A549 (cell line): ENCODE measurements at regions not wholly inside any gene's neighbourhood (a gene's known extent, or its start where the extent isn't known, plus 50 kb on each side); places are given as distances from the start of the nearest gene placed in this dataset.

ENCODE experiments used
- ATAC-seq, 2 experiments: fragments of 200-7000 bp in 1 of 2; fragments of >200 bp in 1 of 2; cut with Nextera tagmentation in 1 of 2; cut with Tn5 transposase in 1 of 2; 3 replicates each; pipeline versions ENCODE4 v1.8.0 to v1.9.1; 2018 to 2020; ENCODE audit warnings: mild to moderate bottlenecking in 1 of 2, moderate library complexity in 1 of 2
- CTCF ChIA-PET: fragments of 300-600 bp; sonication (Branson Sonifier 250); formaldehyde crosslinking; extraction: SDS; loops from one replicate; lab custom pipeline; 2021; ENCODE audit warnings: antibody characterized with exemption, inconsistent platforms; lab: Yijun Ruan, JAX
- POLR2A ChIA-PET: fragments of 350-600 bp; formaldehyde crosslinking; extraction: SDS; loops from one replicate; lab custom pipeline; 2021; ENCODE audit warnings: antibody characterized with exemption, inconsistent platforms; lab: Yijun Ruan, JAX
- DNase-seq, 2 experiments: peaks; one replicate each; pipeline versions ENCODE4 v3.0.0 to v3.0.0-alpha.2; 2011 to 2016; ENCODE audit warnings: low read depth in 1 of 2, low spot score in 1 of 2
- FAIRE-seq: peaks from 2 replicates; lab custom pipeline; 2011; peaks lifted over from hg19 to GRCh38; lab: Jason Lieb, UNC
- H3K27ac ChIP-seq, 2 experiments: fragments of >200 bp; sonication (Bioruptor Twin); formaldehyde crosslinking; 3 replicates each; pipeline ENCODE4 v1.5.1; 2016 to 2017
- H3K4me1 ChIP-seq: fragments of >200 bp; sonication (Bioruptor Twin); formaldehyde crosslinking; 3 replicates; pipeline ENCODE4 v1.6.1; 2016
- H3K4me2 ChIP-seq: fragments of >200 bp; sonication (Bioruptor Twin); formaldehyde crosslinking; 3 replicates; pipeline ENCODE4 v1.6.1; 2016
- H3K4me3 ChIP-seq: fragments of >200 bp; sonication (Bioruptor Twin); formaldehyde crosslinking; 3 replicates; pipeline ENCODE4 v1.5.1; 2016
- H3K9me3 ChIP-seq: fragments of >200 bp; sonication (Bioruptor Twin); formaldehyde crosslinking; 3 replicates; pipeline ENCODE4 v1.6.1; 2016
- BHLHE40 ChIP-seq: IDR thresholded peaks from 2 replicates; pipeline ENCODE4 v1.6.1; 2012; ENCODE audit warnings: low read depth, low read length, inconsistent platforms
- CBX2 ChIP-seq: fragments of 200-600 bp; sonication (generic); IDR thresholded peaks from 2 replicates; pipeline ENCODE4 v1.6.1; 2016; ENCODE audit warnings: low read depth, mild to moderate bottlenecking, borderline replicate concordance
- CHD2 ChIP-seq: fragments of 150-350 bp; IDR thresholded peaks from 2 replicates; pipeline ENCODE4 v1.6.1; 2014; ENCODE audit warnings: low read length; ENCODE audit not compliant: partially characterized antibody
- CHD4 ChIP-seq: fragments of 200-600 bp; sonication (generic); IDR thresholded peaks from 2 replicates; pipeline ENCODE4 v1.6.1; 2016; ENCODE audit warnings: antibody characterized with exemption, mild to moderate bottlenecking, borderline replicate concordance
- EP300 ChIP-seq, 2 experiments: fragments of >200 bp; sonication (Bioruptor Twin); formaldehyde crosslinking; IDR thresholded peaks; 2 replicates in 1 of 2; 3 replicates in 1 of 2; pipeline ENCODE4 v1.6.1; 2016 to 2017
- ESRRA ChIP-seq: fragments of 150-350 bp; IDR thresholded peaks from 2 replicates; pipeline ENCODE4 v1.6.1; 2014; ENCODE audit warnings: mild to moderate bottlenecking, low read length, borderline replicate concordance
- FOSB ChIP-seq: fragments of 250-450 bp; sonication (Bioruptor Pico); IDR thresholded peaks from 2 replicates; pipeline ENCODE4 v1.5.0; 2020; ENCODE audit warnings: mild to moderate bottlenecking, moderate library complexity
- FOSL2 ChIP-seq, 2 experiments: fragments of 450-650 bp in 1 of 2; fragments of >200 bp in 1 of 2; sonication (Bioruptor Twin) in 1 of 2; formaldehyde crosslinking; IDR thresholded peaks; 2 replicates each; pipeline versions ENCODE4 v1.5.0 to v1.6.1; 2016 to 2020; ENCODE audit warnings: mild to moderate bottlenecking in 1 of 2, moderate library complexity in 1 of 2
- FOXS1 ChIP-seq: fragments of 250-450 bp; sonication (Bioruptor Pico); IDR thresholded peaks from 2 replicates; pipeline ENCODE4 v1.5.0; 2020; ENCODE audit warnings: mild to moderate bottlenecking, moderate library complexity
- GATA3 ChIP-seq: IDR thresholded peaks from 2 replicates; pipeline ENCODE4 v1.6.1; 2012; ENCODE audit warnings: borderline replicate concordance
- HOXB5 ChIP-seq: fragments of 250-450 bp; sonication (Bioruptor Pico); IDR thresholded peaks from 2 replicates; pipeline ENCODE4 v1.5.0; 2020; ENCODE audit warnings: mild to moderate bottlenecking, moderate library complexity
- JUN ChIP-seq, 2 experiments: fragments of >200 bp; sonication (Bioruptor Twin); formaldehyde crosslinking; IDR thresholded peaks; 2 replicates in 1 of 2; 3 replicates in 1 of 2; pipeline ENCODE4 v1.6.1; 2016 to 2017
- KDM5A ChIP-seq: fragments of 200-600 bp; sonication (generic); IDR thresholded peaks from 2 replicates; pipeline ENCODE4 v1.6.1; 2016; ENCODE audit warnings: antibody characterized with exemption, mild to moderate bottlenecking
- MAFK ChIP-seq: fragments of 450-650 bp; IDR thresholded peaks from 2 replicates; pipeline ENCODE4 v1.6.1; 2014; ENCODE audit not compliant: partially characterized antibody
- MAZ ChIP-seq: fragments of 150-350 bp; IDR thresholded peaks from 2 replicates; pipeline ENCODE4 v1.6.1; 2014; ENCODE audit warnings: antibody characterized with exemption, low read depth, low read length, borderline replicate concordance
- MYC ChIP-seq: IDR thresholded peaks from 2 replicates; pipeline ENCODE4 v1.6.1; 2012; ENCODE audit warnings: mild to moderate bottlenecking, inconsistent platforms, low read length, improper control_type of control experiment, borderline replicate concordance
- NFE2L2 ChIP-seq: fragments of 150-350 bp; conservative IDR thresholded peaks from 2 replicates; pipeline ENCODE4 v1.6.1; 2014; ENCODE audit warnings: low read length
- NR3C1 ChIP-seq: fragments of >200 bp; sonication (Bioruptor Twin); formaldehyde crosslinking; IDR thresholded peaks from 3 replicates; pipeline ENCODE4 v1.6.1; 2017
- RNF2 ChIP-seq: fragments of 200-600 bp; sonication (generic); IDR thresholded peaks from 2 replicates; pipeline ENCODE4 v1.6.1; 2016; ENCODE audit warnings: low read depth, mild to moderate bottlenecking, antibody characterized with exemption, moderate library complexity, borderline replicate concordance
- SREBF2 ChIP-seq: fragments of 450-650 bp; IDR thresholded peaks from 2 replicates; pipeline ENCODE4 v1.6.1; 2014; ENCODE audit warnings: mild to moderate bottlenecking, moderate library complexity
- ZC3H11A ChIP-seq: fragments of 450-650 bp; IDR thresholded peaks from 2 replicates; pipeline ENCODE4 v1.6.1; 2014; ENCODE audit warnings: antibody characterized with exemption, mild to moderate bottlenecking
- ZFP36 ChIP-seq: fragments of 450-650 bp; IDR thresholded peaks from 2 replicates; pipeline ENCODE4 v1.6.1; 2014; ENCODE audit warnings: borderline replicate concordance; ENCODE audit not compliant: partially characterized antibody
- WGBS: methylation state at CpG from one replicate; pipeline ENCODE4 v1.1.6; 2017; ENCODE audit errors: missing lambda C conversion rate; 5-methylcytosine and 5-hydroxymethylcytosine counted together
- TF ChIP-seq, protein P1 (sequence below): IDR thresholded peaks from 2 replicates; pipeline ENCODE4 v1.6.1; 2012
- TF ChIP-seq, protein P2 (sequence below): IDR thresholded peaks from 2 replicates; pipeline ENCODE4 v1.6.1; 2012
- TF ChIP-seq, protein P3 (sequence below): fragments of >200 bp; sonication (Bioruptor Twin); formaldehyde crosslinking; IDR thresholded peaks from 3 replicates; pipeline ENCODE4 v1.6.1; 2016
- TF ChIP-seq, protein P4 (sequence below): IDR thresholded peaks from 2 replicates; pipeline ENCODE4 v1.6.1; 2012; ENCODE audit warnings: low read depth, borderline replicate concordance
- TF ChIP-seq, protein P5 (sequence below): fragments of 150-350 bp; IDR thresholded peaks from 2 replicates; pipeline ENCODE4 v1.6.1; 2014; ENCODE audit warnings: low read depth, mild to moderate bottlenecking, low read length
- TF ChIP-seq, protein P6 (sequence below): fragments of >200 bp; sonication (Bioruptor Twin); formaldehyde crosslinking; IDR thresholded peaks from 2 replicates; pipeline ENCODE4 v1.6.1; 2016

DNA sequence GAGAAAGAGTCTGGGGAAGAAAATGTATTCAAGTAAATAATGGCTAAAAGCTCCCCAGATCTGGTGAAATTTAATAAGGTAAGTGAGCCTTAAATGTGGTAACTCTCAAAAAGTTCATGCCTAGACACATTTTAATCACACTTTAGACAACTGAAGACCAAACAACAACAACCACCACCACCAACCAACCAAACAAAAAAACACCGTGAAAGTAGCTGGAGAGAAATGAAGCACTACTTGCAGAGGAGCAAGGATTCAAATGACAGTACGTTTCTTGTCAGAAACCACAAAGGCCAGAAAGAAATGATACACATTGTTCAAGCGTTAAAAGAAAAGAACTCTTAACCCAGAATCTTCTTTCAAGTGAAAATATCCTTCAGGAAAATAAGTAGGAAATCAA lies 208.3 kb downstream of the MYRFL start:
- no peak overlapping the region for H3K27ac ChIP-seq
- CTCF ChIA-PET = no interaction called here
- POLR2A ChIA-PET = no interaction called here
- no peaks in the 10 kb centered on the region for H3K9me3 ChIP-seq
- WGBS = 49% methylated on average over 3 of the region's 3 CpGs
- H3K4me3 ChIP-seq = no peak overlapping the region
- H3K4me1 ChIP-seq = no peaks in the 10 kb centered on the region
- TF ChIP-seq MAZ = no peak
- TF ChIP-seq CHD4 = no peak
- no peak for TF ChIP-seq BHLHE40
- no peak for TF ChIP-seq ZFP36
- no peak for TF ChIP-seq JUN (IDR thresholded peaks at IDR 0.05)
- TF ChIP-seq, protein P1, sequence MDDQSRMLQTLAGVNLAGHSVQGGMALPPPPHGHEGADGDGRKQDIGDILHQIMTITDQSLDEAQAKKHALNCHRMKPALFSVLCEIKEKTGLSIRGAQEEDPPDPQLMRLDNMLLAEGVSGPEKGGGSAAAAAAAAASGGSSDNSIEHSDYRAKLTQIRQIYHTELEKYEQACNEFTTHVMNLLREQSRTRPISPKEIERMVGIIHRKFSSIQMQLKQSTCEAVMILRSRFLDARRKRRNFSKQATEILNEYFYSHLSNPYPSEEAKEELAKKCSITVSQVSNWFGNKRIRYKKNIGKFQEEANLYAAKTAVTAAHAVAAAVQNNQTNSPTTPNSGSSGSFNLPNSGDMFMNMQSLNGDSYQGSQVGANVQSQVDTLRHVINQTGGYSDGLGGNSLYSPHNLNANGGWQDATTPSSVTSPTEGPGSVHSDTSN = no peak
- no peak for TF ChIP-seq HOXB5 (CRISPR knock-in tag)
- TF ChIP-seq, all 56 proteins: peak for 0
- ATAC-seq (no peak), FAIRE-seq (no peak), DNase-seq (no peak)
- H3K4me2 ChIP-seq = no peak overlapping the region

DNA sequence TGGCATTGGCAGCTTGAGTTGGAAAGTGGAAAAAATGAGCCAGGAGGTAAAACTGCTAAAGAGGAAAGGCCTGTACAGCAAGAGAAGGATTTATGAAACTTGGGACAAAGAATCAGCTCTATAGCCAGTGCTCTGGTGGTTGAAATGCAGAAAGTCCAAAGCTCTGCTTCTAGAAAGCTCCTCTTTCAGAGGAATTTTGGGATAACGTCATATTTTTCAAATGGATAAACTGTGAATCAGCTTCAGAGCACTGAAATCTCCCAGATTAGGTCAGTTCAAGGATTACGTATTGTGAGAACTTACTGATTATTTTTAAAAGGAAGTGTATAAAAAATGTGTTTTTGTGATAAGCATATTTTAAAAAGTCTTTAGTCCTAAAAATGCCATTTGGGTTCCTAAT lies 203.1 kb upstream of the CNOT2 start:
- CTCF ChIA-PET = no interaction called here
- FAIRE-seq = no peak

DNA sequence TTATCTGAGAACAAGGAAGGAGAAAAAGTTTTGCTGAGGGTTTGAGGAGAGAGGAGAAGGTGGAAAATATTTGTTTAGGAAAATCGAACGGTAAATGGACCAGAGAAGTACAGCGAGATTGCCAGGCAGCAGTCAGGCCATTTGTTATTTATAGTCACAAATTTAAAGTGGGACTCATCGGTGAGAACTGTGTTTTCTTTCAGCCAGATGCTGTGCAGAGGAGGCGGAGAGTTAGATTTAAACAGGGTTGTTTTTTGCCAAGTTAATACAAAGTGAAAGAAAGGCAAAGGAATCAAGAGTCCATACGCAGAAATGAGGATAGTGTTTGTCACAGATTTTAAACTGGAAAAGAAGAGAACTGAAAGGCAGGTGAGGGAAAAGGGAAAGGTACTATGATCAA lies 200.6 kb upstream of the CNOT2 start:
- H3K9me3 ChIP-seq = no peaks in the 10 kb centered on the region
- FAIRE-seq (no peak), ATAC-seq (no peak), DNase-seq (no peak)
- TF ChIP-seq, protein P2, sequence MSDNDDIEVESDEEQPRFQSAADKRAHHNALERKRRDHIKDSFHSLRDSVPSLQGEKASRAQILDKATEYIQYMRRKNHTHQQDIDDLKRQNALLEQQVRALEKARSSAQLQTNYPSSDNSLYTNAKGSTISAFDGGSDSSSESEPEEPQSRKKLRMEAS = no peak
- TF ChIP-seq, protein P3, sequence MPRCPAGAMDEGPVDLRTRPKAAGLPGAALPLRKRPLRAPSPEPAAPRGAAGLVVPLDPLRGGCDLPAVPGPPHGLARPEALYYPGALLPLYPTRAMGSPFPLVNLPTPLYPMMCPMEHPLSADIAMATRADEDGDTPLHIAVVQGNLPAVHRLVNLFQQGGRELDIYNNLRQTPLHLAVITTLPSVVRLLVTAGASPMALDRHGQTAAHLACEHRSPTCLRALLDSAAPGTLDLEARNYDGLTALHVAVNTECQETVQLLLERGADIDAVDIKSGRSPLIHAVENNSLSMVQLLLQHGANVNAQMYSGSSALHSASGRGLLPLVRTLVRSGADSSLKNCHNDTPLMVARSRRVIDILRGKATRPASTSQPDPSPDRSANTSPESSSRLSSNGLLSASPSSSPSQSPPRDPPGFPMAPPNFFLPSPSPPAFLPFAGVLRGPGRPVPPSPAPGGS = no peak
- TF ChIP-seq NR3C1 (no peak), MYC (no peak), FOSL2 (IDR thresholded peaks at IDR 0.05) (no peak), FOSL2 (CRISPR knock-in tag; IDR thresholded peaks at IDR 0.05) (no peak), CBX2 (no peak), FOXS1 (CRISPR knock-in tag) (no peak), CHD2 (no peak), SREBF2 (no peak), CHD4 (no peak), ZC3H11A (no peak), FOSB (no peak), RNF2 (no peak), EP300 (IDR thresholded peaks at IDR 0.05) (no peak)
- TF ChIP-seq, protein P4, sequence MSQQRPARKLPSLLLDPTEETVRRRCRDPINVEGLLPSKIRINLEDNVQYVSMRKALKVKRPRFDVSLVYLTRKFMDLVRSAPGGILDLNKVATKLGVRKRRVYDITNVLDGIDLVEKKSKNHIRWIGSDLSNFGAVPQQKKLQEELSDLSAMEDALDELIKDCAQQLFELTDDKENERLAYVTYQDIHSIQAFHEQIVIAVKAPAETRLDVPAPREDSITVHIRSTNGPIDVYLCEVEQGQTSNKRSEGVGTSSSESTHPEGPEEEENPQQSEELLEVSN = no peak
- TF ChIP-seq, protein P5, sequence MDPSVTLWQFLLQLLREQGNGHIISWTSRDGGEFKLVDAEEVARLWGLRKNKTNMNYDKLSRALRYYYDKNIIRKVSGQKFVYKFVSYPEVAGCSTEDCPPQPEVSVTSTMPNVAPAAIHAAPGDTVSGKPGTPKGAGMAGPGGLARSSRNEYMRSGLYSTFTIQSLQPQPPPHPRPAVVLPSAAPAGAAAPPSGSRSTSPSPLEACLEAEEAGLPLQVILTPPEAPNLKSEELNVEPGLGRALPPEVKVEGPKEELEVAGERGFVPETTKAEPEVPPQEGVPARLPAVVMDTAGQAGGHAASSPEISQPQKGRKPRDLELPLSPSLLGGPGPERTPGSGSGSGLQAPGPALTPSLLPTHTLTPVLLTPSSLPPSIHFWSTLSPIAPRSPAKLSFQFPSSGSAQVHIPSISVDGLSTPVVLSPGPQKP = no peak
- TF ChIP-seq, protein P6, sequence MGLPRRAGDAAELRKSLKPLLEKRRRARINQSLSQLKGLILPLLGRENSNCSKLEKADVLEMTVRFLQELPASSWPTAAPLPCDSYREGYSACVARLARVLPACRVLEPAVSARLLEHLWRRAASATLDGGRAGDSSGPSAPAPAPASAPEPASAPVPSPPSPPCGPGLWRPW = no peak
- H3K4me3 ChIP-seq = no peak overlapping the region
- WGBS = 80% methylated on average over 6 of the region's 6 CpGs
- H3K4me1 ChIP-seq = peaks cover 12% of the 10 kb centered on the region; the same call in 2 of the 3 replicates
- CTCF ChIA-PET = no interaction called here
- POLR2A ChIA-PET = no interaction called here
- no peak overlapping the region for H3K27ac ChIP-seq
- no peak overlapping the region for H3K4me2 ChIP-seq

More for the DNA sequence above, 203.1 kb upstream of the CNOT2 start:
- H3K4me1 ChIP-seq = peaks cover 9% of the 10 kb centered on the region; the same call in 2 of the 3 replicates
- no peaks in the 10 kb centered on the region for H3K9me3 ChIP-seq
- ATAC-seq = no peak
- no peak overlapping the region for H3K4me2 ChIP-seq
- WGBS = 91% methylated on average over 2 of the region's 2 CpGs
- H3K4me3 ChIP-seq = no peak overlapping the region
- TF ChIP-seq, protein P3 = no peak
- TF ChIP-seq GATA3 = no peak
- TF ChIP-seq MAFK = no peak
- TF ChIP-seq KDM5A = no peak
- TF ChIP-seq ESRRA = no peak
- no peak for TF ChIP-seq NFE2L2
- no peak for DNase-seq
- POLR2A ChIA-PET = no interaction called here
- no peak overlapping the region for H3K27ac ChIP-seq
